HS-5 (cell line): ENCODE measurements at regions not wholly inside any gene's neighbourhood (a gene's known extent, or its start where the extent isn't known, plus 50 kb on each side); places are given as distances from the start of the nearest gene placed in this dataset.
"Not testable (repeated sequence)": the region's sequence is repeated elsewhere in the genome, so short reads cannot be mapped to it uniquely, and the experiment has no call there.

ENCODE experiments used
- DNase-seq: peaks from one replicate; pipeline ENCODE4 v3.0.0-alpha.2; 2012; ENCODE audit warnings: low read depth

GRCh38 chr11:90757849-90758494 lies 535.1 kb upstream of the CHORDC1 start:
- no peak for DNase-seq

GRCh38 chr11:90756617-90757016 lies 533.8 kb upstream of the CHORDC1 start:
- DNase-seq = no peak

GRCh38 chr11:90753546-90753945 lies 530.7 kb upstream of the CHORDC1 start:
- no peak for DNase-seq

GRCh38 chr11:90747057-90747456 lies 524.2 kb upstream of the CHORDC1 start:
- peak; percentile 88 for DNase-seq

GRCh38 chr11:90744169-90744568 lies 521.3 kb upstream of the CHORDC1 start:
- DNase-seq = no peak

GRCh38 chr11:90738799-90739198 lies 516.0 kb upstream of the CHORDC1 start:
- DNase-seq = no peak

- DNase-seq = no peak
Observed at GRCh38 chr11:90737444-90738050, 514.7 kb upstream of the CHORDC1 start.

- DNase-seq = no peak
Observed at GRCh38 chr11:90732486-90732885, 509.6 kb upstream of the CHORDC1 start.

GRCh38 chr11:90723475-90723874 lies 500.6 kb upstream of the CHORDC1 start:
- no peak for DNase-seq

- no peak for DNase-seq
Observed at GRCh38 chr11:90722552-90723190, 499.8 kb upstream of the CHORDC1 start.

GRCh38 chr11:90717522-90717921 lies 494.7 kb upstream of the CHORDC1 start:
- no peak for DNase-seq

GRCh38 chr11:90705661-90706060 lies 482.8 kb upstream of the CHORDC1 start:
- no peak for DNase-seq

GRCh38 chr11:90704510-90704909 lies 481.7 kb upstream of the CHORDC1 start:
- DNase-seq = no peak

GRCh38 chr11:90701716-90702115 lies 478.9 kb upstream of the CHORDC1 start:
- DNase-seq = no peak

- DNase-seq = no peak
Observed at GRCh38 chr11:90700789-90701439, 478.1 kb upstream of the CHORDC1 start.

GRCh38 chr11:90699791-90700400 lies 477.0 kb upstream of the CHORDC1 start:
- no peak for DNase-seq

GRCh38 chr11:90698238-90698637 lies 475.4 kb upstream of the CHORDC1 start:
- no peak for DNase-seq

GRCh38 chr11:90675496-90675895 lies 452.6 kb upstream of the CHORDC1 start:
- DNase-seq = not testable (repeated sequence)

- no peak for DNase-seq
Observed at GRCh38 chr11:90669094-90669493, 446.2 kb upstream of the CHORDC1 start.

GRCh38 chr11:90668502-90668901 lies 445.7 kb upstream of the CHORDC1 start:
- no peak for DNase-seq

- no peak for DNase-seq
Observed at GRCh38 chr11:90661233-90661632, 438.4 kb upstream of the CHORDC1 start.

- no peak for DNase-seq
Observed at GRCh38 chr11:90656171-90656570, 433.3 kb upstream of the CHORDC1 start.

- DNase-seq = no peak
Observed at GRCh38 chr11:90650153-90650552, 427.3 kb upstream of the CHORDC1 start.
